B cell (primary cell): ENCODE measurements at regions not wholly inside any gene's neighbourhood (a gene's known extent, or its start where the extent isn't known, plus 50 kb on each side); places are given as distances from the start of the nearest gene placed in this dataset.

Experiments used
- EZH2 ChIP-seq: IDR thresholded peaks from 2 replicates; pipeline ENCODE4 v1.6.1; 2012; ENCODE audit warnings: borderline replicate concordance, low read depth, mild to moderate bottlenecking, moderate library complexity, low read length; ENCODE audit not compliant: insufficient read depth, poor library complexity, severe bottlenecking
- TF ChIP-seq, protein P1 (sequence below): fragments of 200-600 bp; IDR thresholded peaks from one replicate; pipeline ENCODE4 v1.8.0; 2022; ENCODE audit warnings: antibody characterized with exemption, mild to moderate bottlenecking

GRCh38 chr12:70094467-70094866 lies 148.8 kb upstream of the CNOT2 start:
- TF ChIP-seq, protein P1, sequence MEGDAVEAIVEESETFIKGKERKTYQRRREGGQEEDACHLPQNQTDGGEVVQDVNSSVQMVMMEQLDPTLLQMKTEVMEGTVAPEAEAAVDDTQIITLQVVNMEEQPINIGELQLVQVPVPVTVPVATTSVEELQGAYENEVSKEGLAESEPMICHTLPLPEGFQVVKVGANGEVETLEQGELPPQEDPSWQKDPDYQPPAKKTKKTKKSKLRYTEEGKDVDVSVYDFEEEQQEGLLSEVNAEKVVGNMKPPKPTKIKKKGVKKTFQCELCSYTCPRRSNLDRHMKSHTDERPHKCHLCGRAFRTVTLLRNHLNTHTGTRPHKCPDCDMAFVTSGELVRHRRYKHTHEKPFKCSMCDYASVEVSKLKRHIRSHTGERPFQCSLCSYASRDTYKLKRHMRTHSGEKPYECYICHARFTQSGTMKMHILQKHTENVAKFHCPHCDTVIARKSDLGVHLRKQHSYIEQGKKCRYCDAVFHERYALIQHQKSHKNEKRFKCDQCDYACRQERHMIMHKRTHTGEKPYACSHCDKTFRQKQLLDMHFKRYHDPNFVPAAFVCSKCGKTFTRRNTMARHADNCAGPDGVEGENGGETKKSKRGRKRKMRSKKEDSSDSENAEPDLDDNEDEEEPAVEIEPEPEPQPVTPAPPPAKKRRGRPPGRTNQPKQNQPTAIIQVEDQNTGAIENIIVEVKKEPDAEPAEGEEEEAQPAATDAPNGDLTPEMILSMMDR = no peak
- TF ChIP-seq EZH2 = no peak
